Fibroblast of lung (primary cell): ENCODE measurements at regions not wholly inside any gene's neighbourhood (a gene's known extent, or its start where the extent isn't known, plus 50 kb on each side); places are given as distances from the start of the nearest gene placed in this dataset.

Source experiments
- DNase-seq, 2 donors: peaks; one replicate each; pipeline versions ENCODE4 v3.0.0 to v3.0.0-alpha.2; 2010; ENCODE audit warnings: low read depth in 2 of 2
- H2AFZ ChIP-seq: 2 replicates; pipeline ENCODE4 v1.5.1; 2012; ENCODE audit warnings: low read length, control low read depth, inconsistent platforms
- H3K27ac ChIP-seq: 2 replicates; pipeline ENCODE4 v1.5.1; 2011; ENCODE audit warnings: low read length, control low read depth; ENCODE audit not compliant: insufficient read depth
- H3K27me3 ChIP-seq: 2 replicates; pipeline ENCODE4 v1.5.1; 2011; ENCODE audit warnings: mild to moderate bottlenecking, low read length; ENCODE audit not compliant: control insufficient read depth, insufficient read depth
- H3K36me3 ChIP-seq: 2 replicates; pipeline ENCODE4 v1.5.1; 2011; ENCODE audit warnings: low read length; ENCODE audit not compliant: control insufficient read depth, insufficient read depth
- H3K4me1 ChIP-seq: 2 replicates; pipeline ENCODE4 v1.5.1; 2011; ENCODE audit warnings: low read length; ENCODE audit not compliant: control insufficient read depth, insufficient read depth; ENCODE audit errors: extremely low read depth
- H3K4me2 ChIP-seq: 2 replicates; pipeline ENCODE4 v1.5.1; 2011; ENCODE audit warnings: low read length, control low read depth; ENCODE audit not compliant: insufficient read depth; ENCODE audit errors: extremely low read depth
- H3K4me3 ChIP-seq, 4 experiments: fragments of 200-600 bp in 1 of 4; sonication (generic) in 1 of 4; replicated peaks in 1 of 4; 2 replicates each; pipeline ENCODE4 v1.5.1; 2011 to 2016; ENCODE audit warnings: low read length in 4 of 4, low read depth in 3 of 4, mild to moderate bottlenecking in 3 of 4, control low read depth in 2 of 4, inconsistent platforms in 1 of 4, mixed read lengths in 1 of 4; ENCODE audit not compliant: insufficient read depth in 1 of 4; ENCODE audit errors: control extremely low read depth in 1 of 4
- H3K79me2 ChIP-seq: 2 replicates; pipeline ENCODE4 v1.5.1; 2012; ENCODE audit warnings: mild to moderate bottlenecking, low read length, inconsistent platforms; ENCODE audit not compliant: control insufficient read depth, insufficient read depth
- H3K9ac ChIP-seq: 2 replicates; pipeline ENCODE4 v1.5.1; 2011; ENCODE audit warnings: mild to moderate bottlenecking, low read length, control low read depth; ENCODE audit not compliant: insufficient read depth
- H3K9me3 ChIP-seq: 2 replicates; pipeline ENCODE4 v1.5.1; 2012; ENCODE audit warnings: low read depth, low read length; ENCODE audit not compliant: control insufficient read depth, insufficient read depth
- H4K20me1 ChIP-seq: 2 replicates; pipeline ENCODE4 v1.5.1; 2011; ENCODE audit warnings: low read length; ENCODE audit not compliant: control insufficient read depth, insufficient read depth; ENCODE audit errors: extremely low read depth
- CTCF ChIP-seq, 2 donors: IDR thresholded peaks in 1 of 2; conservative IDR thresholded peaks in 1 of 2; 1 replicate in 1 of 2; 2 replicates in 1 of 2; pipeline ENCODE4 v1.5.1; 2011 to 2012; ENCODE audit warnings: low read length in 2 of 2, control low read depth in 1 of 2, inconsistent platforms in 1 of 2, low read depth in 1 of 2, mild to moderate bottlenecking in 1 of 2
- EZH2 ChIP-seq: IDR thresholded peaks from 2 replicates; pipeline ENCODE4 v1.5.1; 2012; ENCODE audit warnings: low read length, control low read depth, mild to moderate bottlenecking; ENCODE audit errors: missing control alignments

GRCh38 chr2:35035883-35036282, 1319.7 kb upstream of the CRIM1 start:
- H3K9ac ChIP-seq = no peak overlapping the region
- H3K79me2 ChIP-seq = no peaks in the 10 kb centered on the region
- TF ChIP-seq EZH2 = no peak
- TF ChIP-seq CTCF (conservative IDR thresholded peaks at IDR 0.05 in 1 of 2, IDR thresholded peaks at IDR 0.05 in 1 of 2; ENCODE audit: low read depth in 1 of 2, low read length in 2 of 2) = no peak
- no peaks in the 10 kb centered on the region for H3K4me1 ChIP-seq
- DNase-seq = no peak
- no peak overlapping the region for H2AFZ ChIP-seq
- no peak overlapping the region for H3K27ac ChIP-seq
- H3K9me3 ChIP-seq = no peaks in the 10 kb centered on the region
- no peaks in the 10 kb centered on the region for H3K27me3 ChIP-seq
- no peaks in the 10 kb centered on the region for H4K20me1 ChIP-seq
- no peak overlapping the region for H3K4me3 ChIP-seq
- H3K4me2 ChIP-seq = no peak overlapping the region
- no peaks in the 10 kb centered on the region for H3K36me3 ChIP-seq

- Histone ChIP-seq H3K4me3 (no peak overlapping the region), H3K9ac (no peak overlapping the region), H2AFZ (no peak overlapping the region), H3K79me2 (no peaks in the 10 kb centered on the region), H3K4me2 (no peak overlapping the region), H4K20me1 (no peaks in the 10 kb centered on the region), H3K27ac (no peak overlapping the region), H3K27me3 (no peaks in the 10 kb centered on the region), H3K4me1 (no peaks in the 10 kb centered on the region), H3K36me3 (no peaks in the 10 kb centered on the region), H3K9me3 (no peaks in the 10 kb centered on the region)
- no peak for DNase-seq
- TF ChIP-seq EZH2 = no peak
- TF ChIP-seq CTCF (conservative IDR thresholded peaks at IDR 0.05 in 1 of 2, IDR thresholded peaks at IDR 0.05 in 1 of 2; ENCODE audit: low read depth in 1 of 2, low read length in 2 of 2) = no peak
These were observed 1321.8 kb upstream of the CRIM1 start for GRCh38 chr2:35033748-35034147.

- H2AFZ ChIP-seq = no peak overlapping the region
- TF ChIP-seq CTCF (conservative IDR thresholded peaks at IDR 0.05 in 1 of 2, IDR thresholded peaks at IDR 0.05 in 1 of 2; ENCODE audit: low read depth in 1 of 2, low read length in 2 of 2) (no peak), EZH2 (no peak)
- no peaks in the 10 kb centered on the region for H3K27me3 ChIP-seq
- no peak overlapping the region for H3K9ac ChIP-seq
- no peak for DNase-seq
- no peaks in the 10 kb centered on the region for H3K4me1 ChIP-seq
- no peaks in the 10 kb centered on the region for H4K20me1 ChIP-seq
- no peak overlapping the region for H3K4me3 ChIP-seq
- no peak overlapping the region for H3K4me2 ChIP-seq
- no peaks in the 10 kb centered on the region for H3K36me3 ChIP-seq
- no peaks in the 10 kb centered on the region for H3K79me2 ChIP-seq
- no peak overlapping the region for H3K27ac ChIP-seq
- no peaks in the 10 kb centered on the region for H3K9me3 ChIP-seq
These were observed 1332.0 kb upstream of the CRIM1 start for GRCh38 chr2:35023545-35023944.
